ENCODE measurements at regions not wholly inside any gene's neighbourhood (a gene's known extent, or its start where the extent isn't known, plus 50 kb on each side); places are given as distances from the start of the nearest gene placed in this dataset.

DNA sequence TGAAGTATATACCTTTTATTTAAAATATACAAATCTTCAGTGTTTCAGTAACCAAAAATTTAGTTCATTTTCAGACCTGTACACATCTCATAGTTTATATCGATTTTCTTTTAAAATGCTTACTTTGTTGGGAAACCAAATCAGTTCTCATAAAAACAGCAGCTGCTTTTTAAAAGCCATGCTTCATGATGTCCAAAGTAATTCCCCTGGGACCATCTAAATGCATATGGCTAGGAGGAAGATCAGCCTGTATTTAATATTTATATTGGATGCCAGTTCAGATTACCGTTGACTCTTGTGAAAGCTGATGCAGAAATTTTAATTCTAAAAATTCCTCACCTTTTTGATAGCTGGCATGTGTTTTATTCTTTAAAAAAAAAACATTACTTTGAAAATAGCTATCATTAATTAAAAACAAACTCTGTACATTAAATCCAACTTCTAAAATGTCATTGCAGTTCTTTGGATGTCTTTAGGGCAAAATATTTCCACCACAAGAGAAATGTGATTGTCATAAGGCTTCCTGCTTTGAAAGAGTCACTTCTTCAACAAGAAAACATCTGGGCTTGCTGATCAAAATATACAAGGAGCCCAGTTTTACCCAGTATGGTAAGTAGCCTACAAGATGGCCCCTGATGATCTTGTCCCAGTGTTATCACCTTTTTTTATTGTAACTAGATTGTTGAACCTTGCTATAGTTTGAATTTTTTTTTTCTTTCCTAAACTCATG is 1242.9 kb upstream of the CDH6 start:
- no peaks in the 10 kb centered on the region for H3K27me3 ChIP-seq
- no peak for DNase-seq (ENCODE audit: low read depth in 1 of 2, low spot score in 1 of 2)
- TF ChIP-seq CTCF (IDR thresholded peaks at IDR 0.05; ENCODE audit: low read depth, low read length): no peak

DNA sequence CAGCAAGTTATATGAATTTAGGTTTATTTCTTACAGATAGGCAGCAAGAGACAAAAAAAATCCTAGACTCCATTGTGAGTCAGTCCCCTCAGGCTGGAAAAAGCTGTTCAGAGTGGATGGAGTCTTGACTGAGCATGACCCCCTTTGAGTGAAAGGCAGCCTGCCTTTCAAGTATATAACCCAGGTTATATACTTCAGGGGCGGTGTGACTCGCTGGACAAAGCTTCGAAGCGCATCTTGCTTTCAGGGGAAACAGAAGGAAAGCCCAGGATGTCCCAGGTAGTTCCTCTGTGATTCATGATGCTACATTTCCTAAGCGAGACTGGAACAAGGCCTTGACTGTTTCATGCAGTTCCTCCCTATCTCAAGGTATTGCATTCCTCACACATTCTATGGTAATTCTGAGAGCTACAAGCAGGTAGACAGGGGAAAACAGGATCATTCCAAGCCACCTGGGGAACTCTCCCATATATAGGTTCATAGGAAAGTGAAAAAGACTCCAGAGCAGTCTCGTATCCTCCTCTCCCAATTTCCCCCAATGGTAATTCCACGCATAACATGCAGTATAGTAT is 1244.1 kb upstream of the CDH6 start:
- no peak for TF ChIP-seq CTCF (IDR thresholded peaks at IDR 0.05; ENCODE audit: low read depth, low read length)
- Histone ChIP-seq H3K27me3 (no peaks in the 10 kb centered on the region), H3K4me3 (no peak overlapping the region), H3K27ac (no peak overlapping the region), H3K9me3 (ENCODE audit: low read depth) (no peaks in the 10 kb centered on the region), H3K4me1 (ENCODE audit: low read depth) (no peaks in the 10 kb centered on the region), H3K36me3 (no peaks in the 10 kb centered on the region)
- DNase-seq (ENCODE audit: low read depth in 1 of 2, low spot score in 1 of 2): no peak

More for the DNA sequence above, 1242.9 kb upstream of the CDH6 start:
- Histone ChIP-seq H3K9me3 (ENCODE audit: low read depth) (no peaks in the 10 kb centered on the region), H3K36me3 (no peaks in the 10 kb centered on the region), H3K27ac (no peak overlapping the region), H3K4me1 (ENCODE audit: low read depth) (no peaks in the 10 kb centered on the region), H3K4me3 (no peak overlapping the region)

GRCh38 chr5:29944327-29944726 is 1249.2 kb upstream of the CDH6 start:
- H3K4me1 ChIP-seq (ENCODE audit: low read depth): no peaks in the 10 kb centered on the region
- H3K4me3 ChIP-seq: no peak overlapping the region
- H3K36me3 ChIP-seq: no peaks in the 10 kb centered on the region
- H3K9me3 ChIP-seq (ENCODE audit: low read depth): no peaks in the 10 kb centered on the region
- TF ChIP-seq CTCF (IDR thresholded peaks at IDR 0.05; ENCODE audit: low read depth, low read length): no peak
- H3K27me3 ChIP-seq: no peaks in the 10 kb centered on the region
- no peak overlapping the region for H3K27ac ChIP-seq
- DNase-seq (ENCODE audit: low read depth in 1 of 2, low spot score in 1 of 2): no peak

- no peak overlapping the region for H3K4me3 ChIP-seq
- no peak for TF ChIP-seq CTCF (IDR thresholded peaks at IDR 0.05; ENCODE audit: low read depth, low read length)
- DNase-seq (ENCODE audit: low read depth in 1 of 2, low spot score in 1 of 2): no peak
- H3K27ac ChIP-seq: no peak overlapping the region
- no peaks in the 10 kb centered on the region for H3K36me3 ChIP-seq
- H3K9me3 ChIP-seq (ENCODE audit: low read depth): no peaks in the 10 kb centered on the region
- no peaks in the 10 kb centered on the region for H3K4me1 ChIP-seq (ENCODE audit: low read depth)
- H3K27me3 ChIP-seq: no peaks in the 10 kb centered on the region
These were observed 1251.4 kb upstream of the CDH6 start for GRCh38 chr5:29942089-29942488.

DNA sequence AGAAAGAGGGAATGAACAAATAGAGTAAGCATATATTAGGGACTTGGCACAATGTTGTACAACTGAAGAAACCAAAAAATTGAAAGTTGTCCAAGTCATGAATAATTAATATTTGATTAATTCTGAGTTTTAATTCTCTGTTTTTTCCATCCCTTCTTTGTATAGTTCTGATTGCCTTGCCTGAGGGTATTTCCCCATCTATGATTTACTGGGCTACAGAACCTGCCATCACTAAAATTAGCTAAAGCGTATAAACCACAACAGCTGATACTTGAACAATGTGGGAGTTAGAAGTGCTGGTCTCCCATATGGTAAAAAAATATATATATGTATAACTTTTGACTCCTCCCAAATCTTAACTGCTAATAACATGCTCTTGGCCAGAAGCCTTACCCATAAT is 1253.5 kb upstream of the CDH6 start:
- H3K36me3 ChIP-seq: no peaks in the 10 kb centered on the region
- H3K9me3 ChIP-seq (ENCODE audit: low read depth): no peaks in the 10 kb centered on the region
- no peak overlapping the region for H3K4me3 ChIP-seq
- H3K4me1 ChIP-seq (ENCODE audit: low read depth): no peaks in the 10 kb centered on the region
- H3K27ac ChIP-seq: no peak overlapping the region
- H3K27me3 ChIP-seq: no peaks in the 10 kb centered on the region
- DNase-seq (ENCODE audit: low read depth in 1 of 2, low spot score in 1 of 2): no peak
- TF ChIP-seq CTCF (IDR thresholded peaks at IDR 0.05; ENCODE audit: low read depth, low read length): no peak

All from cardiac muscle cell (in vitro differentiated cells and primary cell).